Ishikawa (cell line): ENCODE measurements at regions not wholly inside any gene's neighbourhood (a gene's known extent, or its start where the extent isn't known, plus 50 kb on each side); places are given as distances from the start of the nearest gene placed in this dataset.

Source experiments
- CEBPB ChIP-seq: IDR thresholded peaks from 2 replicates; pipeline ENCODE4 v1.6.1; 2012
- CREB1 ChIP-seq: IDR thresholded peaks from 2 replicates; pipeline ENCODE4 v1.6.1; 2012; ENCODE audit warnings: low read depth
- EGR1 ChIP-seq: IDR thresholded peaks from 2 replicates; pipeline ENCODE4 v1.6.1; 2012
- EP300 ChIP-seq: IDR thresholded peaks from 2 replicates; pipeline ENCODE4 v1.6.1; 2012; ENCODE audit warnings: borderline replicate concordance
- FOXM1 ChIP-seq: IDR thresholded peaks from 2 replicates; pipeline ENCODE4 v1.6.1; 2012; ENCODE audit warnings: low read depth, borderline replicate concordance
- NFIC ChIP-seq: IDR thresholded peaks from 2 replicates; pipeline ENCODE4 v1.6.1; 2012
- RAD21 ChIP-seq: IDR thresholded peaks from 2 replicates; pipeline ENCODE4 v1.6.1; 2012; ENCODE audit warnings: low read depth
- TAF1 ChIP-seq: IDR thresholded peaks from 2 replicates; pipeline ENCODE4 v1.6.1; 2012; ENCODE audit warnings: low read depth, mild to moderate bottlenecking
- TCF12 ChIP-seq: IDR thresholded peaks from 2 replicates; pipeline ENCODE4 v1.6.1; 2012; ENCODE audit warnings: low read depth
- TEAD4 ChIP-seq: IDR thresholded peaks from 2 replicates; pipeline ENCODE4 v1.6.1; 2012
- YY1 ChIP-seq: IDR thresholded peaks from 2 replicates; pipeline ENCODE4 v1.6.1; 2012; ENCODE audit warnings: low read depth
- ZBTB7A ChIP-seq: IDR thresholded peaks from 2 replicates; pipeline ENCODE4 v1.6.1; 2012; ENCODE audit warnings: low read depth
- TF ChIP-seq, protein P1 (sequence below): IDR thresholded peaks from 2 replicates; pipeline ENCODE4 v1.6.1; 2012; ENCODE audit warnings: low read depth, mild to moderate bottlenecking
- TF ChIP-seq, protein P2 (sequence below): IDR thresholded peaks from 2 replicates; pipeline ENCODE4 v1.6.1; 2012
- TF ChIP-seq, protein P3 (sequence below): IDR thresholded peaks from 2 replicates; pipeline ENCODE4 v1.6.1; 2012

DNA sequence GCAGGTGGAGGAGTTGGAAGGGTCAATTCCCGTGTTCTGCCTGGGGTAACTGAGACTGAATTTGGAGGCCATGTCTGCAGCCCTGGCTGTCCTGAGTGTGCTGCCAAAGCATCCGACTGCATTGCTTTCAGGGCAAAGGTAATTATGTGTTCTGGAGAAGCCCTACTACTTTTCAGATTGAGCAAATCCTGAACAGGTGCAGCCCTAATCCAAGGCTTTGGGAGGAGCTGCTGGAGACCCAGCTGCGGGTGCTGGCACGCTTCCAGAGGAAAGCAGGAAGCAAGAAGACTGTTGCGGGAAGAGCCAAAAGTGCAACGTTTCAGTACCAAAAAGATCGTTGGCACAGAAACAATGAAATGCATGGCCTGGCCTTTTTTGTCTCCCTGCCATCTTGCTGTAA, 73.7 kb upstream of the NRIP1 start:
- TF ChIP-seq EGR1, result no peak
- no peak for TF ChIP-seq CEBPB
- no peak for TF ChIP-seq CREB1
- peak; percentile 42 for TF ChIP-seq NFIC

DNA sequence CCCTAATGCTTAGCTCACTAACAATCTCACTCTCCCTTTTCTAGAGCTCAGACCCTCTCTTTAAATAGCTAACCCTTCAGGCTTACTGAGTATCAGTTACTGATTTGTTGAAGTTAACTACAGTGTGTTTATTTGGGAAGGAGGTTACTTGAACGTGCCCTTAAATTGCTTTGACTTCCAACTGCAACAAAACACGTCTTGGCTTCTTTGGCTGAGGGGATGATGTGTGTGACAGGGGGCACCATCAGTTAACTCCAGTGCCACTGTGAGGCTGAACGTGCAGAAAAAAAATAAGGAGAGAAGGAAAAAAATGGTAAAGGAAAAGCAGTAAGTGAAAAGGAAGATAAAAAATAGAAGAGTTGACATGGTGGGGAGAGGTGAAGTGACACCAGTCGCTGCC, 75.1 kb upstream of the NRIP1 start:
- TF ChIP-seq RAD21, result no peak
- no peak for TF ChIP-seq YY1
- TF ChIP-seq TCF12, result no peak
- TF ChIP-seq, protein P1, sequence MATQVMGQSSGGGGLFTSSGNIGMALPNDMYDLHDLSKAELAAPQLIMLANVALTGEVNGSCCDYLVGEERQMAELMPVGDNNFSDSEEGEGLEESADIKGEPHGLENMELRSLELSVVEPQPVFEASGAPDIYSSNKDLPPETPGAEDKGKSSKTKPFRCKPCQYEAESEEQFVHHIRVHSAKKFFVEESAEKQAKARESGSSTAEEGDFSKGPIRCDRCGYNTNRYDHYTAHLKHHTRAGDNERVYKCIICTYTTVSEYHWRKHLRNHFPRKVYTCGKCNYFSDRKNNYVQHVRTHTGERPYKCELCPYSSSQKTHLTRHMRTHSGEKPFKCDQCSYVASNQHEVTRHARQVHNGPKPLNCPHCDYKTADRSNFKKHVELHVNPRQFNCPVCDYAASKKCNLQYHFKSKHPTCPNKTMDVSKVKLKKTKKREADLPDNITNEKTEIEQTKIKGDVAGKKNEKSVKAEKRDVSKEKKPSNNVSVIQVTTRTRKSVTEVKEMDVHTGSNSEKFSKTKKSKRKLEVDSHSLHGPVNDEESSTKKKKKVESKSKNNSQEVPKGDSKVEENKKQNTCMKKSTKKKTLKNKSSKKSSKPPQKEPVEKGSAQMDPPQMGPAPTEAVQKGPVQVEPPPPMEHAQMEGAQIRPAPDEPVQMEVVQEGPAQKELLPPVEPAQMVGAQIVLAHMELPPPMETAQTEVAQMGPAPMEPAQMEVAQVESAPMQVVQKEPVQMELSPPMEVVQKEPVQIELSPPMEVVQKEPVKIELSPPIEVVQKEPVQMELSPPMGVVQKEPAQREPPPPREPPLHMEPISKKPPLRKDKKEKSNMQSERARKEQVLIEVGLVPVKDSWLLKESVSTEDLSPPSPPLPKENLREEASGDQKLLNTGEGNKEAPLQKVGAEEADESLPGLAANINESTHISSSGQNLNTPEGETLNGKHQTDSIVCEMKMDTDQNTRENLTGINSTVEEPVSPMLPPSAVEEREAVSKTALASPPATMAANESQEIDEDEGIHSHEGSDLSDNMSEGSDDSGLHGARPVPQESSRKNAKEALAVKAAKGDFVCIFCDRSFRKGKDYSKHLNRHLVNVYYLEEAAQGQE, result no peak
- TF ChIP-seq TEAD4, result no peak
- TF ChIP-seq, protein P2, sequence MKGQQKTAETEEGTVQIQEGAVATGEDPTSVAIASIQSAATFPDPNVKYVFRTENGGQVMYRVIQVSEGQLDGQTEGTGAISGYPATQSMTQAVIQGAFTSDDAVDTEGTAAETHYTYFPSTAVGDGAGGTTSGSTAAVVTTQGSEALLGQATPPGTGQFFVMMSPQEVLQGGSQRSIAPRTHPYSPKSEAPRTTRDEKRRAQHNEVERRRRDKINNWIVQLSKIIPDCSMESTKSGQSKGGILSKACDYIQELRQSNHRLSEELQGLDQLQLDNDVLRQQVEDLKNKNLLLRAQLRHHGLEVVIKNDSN, result no peak
- no peak for TF ChIP-seq FOXM1
- no peak for TF ChIP-seq CEBPB
- TF ChIP-seq TAF1, result no peak
- no peak for TF ChIP-seq NFIC
- no peak for TF ChIP-seq EP300
- TF ChIP-seq CREB1, result no peak
- TF ChIP-seq, protein P3, sequence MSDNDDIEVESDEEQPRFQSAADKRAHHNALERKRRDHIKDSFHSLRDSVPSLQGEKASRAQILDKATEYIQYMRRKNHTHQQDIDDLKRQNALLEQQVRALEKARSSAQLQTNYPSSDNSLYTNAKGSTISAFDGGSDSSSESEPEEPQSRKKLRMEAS, result no peak
- TF ChIP-seq EGR1, result no peak
- TF ChIP-seq ZBTB7A, result no peak

DNA sequence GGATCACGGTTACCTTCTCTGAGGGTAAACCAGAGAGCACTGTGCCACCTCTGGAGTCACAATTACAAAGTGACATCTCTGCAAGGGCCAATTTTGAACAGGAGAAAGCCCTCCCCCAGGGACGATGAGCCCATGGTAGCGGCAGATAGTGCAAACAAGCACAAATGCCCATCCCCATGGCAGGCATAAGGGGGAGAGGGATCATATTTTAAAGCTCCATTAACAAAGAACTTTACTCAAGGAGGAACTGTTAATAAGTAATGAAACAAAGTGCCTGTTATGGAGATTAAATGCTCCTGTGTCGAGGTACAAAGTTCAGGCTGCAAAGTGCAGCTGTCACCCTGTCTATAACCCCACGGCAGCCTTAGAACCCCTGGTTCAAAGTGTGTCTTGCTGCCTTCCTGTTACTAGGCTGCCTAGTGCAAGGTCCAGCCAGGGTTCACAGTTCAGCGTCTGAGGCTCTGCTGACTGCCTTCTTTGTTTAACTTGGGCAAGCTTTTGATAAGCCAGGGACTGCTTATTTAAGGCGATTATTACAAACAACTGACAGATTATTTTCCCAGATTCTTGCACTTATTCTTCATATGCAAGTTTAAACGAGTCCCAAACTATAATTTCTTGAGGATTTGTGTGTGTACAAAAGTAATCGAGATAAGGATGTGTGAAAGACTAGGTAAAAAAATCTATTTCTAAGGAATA, 75.7 kb upstream of the NRIP1 start:
- no peak for TF ChIP-seq FOXM1
- TF ChIP-seq TAF1, result no peak
- TF ChIP-seq, protein P1, result no peak
- no peak for TF ChIP-seq CEBPB
- TF ChIP-seq TEAD4, result no peak
- TF ChIP-seq YY1, result no peak
- no peak for TF ChIP-seq RAD21
- TF ChIP-seq EGR1, result no peak
- no peak for TF ChIP-seq EP300
- no peak for TF ChIP-seq TCF12
- TF ChIP-seq, protein P3, result no peak
- no peak for TF ChIP-seq CREB1
- no peak for TF ChIP-seq ZBTB7A
- TF ChIP-seq, protein P2, result no peak
- no peak for TF ChIP-seq NFIC

DNA sequence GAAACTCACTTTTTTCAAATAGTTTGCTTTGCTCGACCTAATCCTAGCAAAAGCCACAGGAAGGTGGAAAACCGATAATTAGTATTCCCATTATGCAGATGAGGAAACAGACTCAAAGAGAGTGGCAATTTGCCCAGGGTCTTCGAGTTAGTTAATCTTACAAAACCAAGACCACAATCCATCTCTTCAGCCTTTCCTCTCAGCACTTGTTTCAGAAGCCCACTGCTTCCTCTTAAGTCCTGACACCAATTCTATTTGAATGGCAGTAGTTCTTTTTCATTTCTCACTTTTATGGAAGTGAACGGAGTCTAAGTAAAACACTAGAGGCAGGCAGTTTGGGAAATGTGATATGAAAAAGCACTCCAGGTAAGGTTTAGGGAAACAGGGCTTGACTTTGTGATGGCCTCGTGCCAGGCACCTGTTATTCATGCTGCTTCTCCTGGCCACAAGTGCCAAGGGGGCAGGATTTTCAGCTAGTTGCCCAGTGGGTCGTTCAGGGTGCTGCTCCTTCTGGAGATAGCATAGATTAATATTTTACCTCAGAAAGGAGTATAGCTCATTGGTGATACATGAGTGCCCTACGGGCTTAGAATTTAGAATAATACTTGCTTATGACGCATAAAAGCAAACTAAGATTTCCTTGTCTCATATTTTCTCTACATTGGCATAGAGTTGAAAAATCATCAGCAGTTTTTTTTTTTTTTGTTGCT, 76.6 kb upstream of the NRIP1 start:
- no peak for TF ChIP-seq ZBTB7A
- no peak for TF ChIP-seq YY1
- no peak for TF ChIP-seq TEAD4
- no peak for TF ChIP-seq EGR1
- TF ChIP-seq, protein P1, result no peak
- peak; percentile 80 for TF ChIP-seq NFIC
- no peak for TF ChIP-seq CREB1
- TF ChIP-seq TCF12, result peak; percentile 55; the same call in 1 of the 2 replicates
- TF ChIP-seq, protein P3, result peak; percentile 28; the same call in 1 of the 2 replicates
